ENCODE measurements at regions not wholly inside any gene's neighbourhood (a gene's known extent, or its start where the extent isn't known, plus 50 kb on each side); places are given as distances from the start of the nearest gene placed in this dataset.
"Not testable (repeated sequence)": the region's sequence is repeated elsewhere in the genome, so short reads cannot be mapped to it uniquely, and the experiment has no call there.

- Mint-ChIP-seq H3K27me3 (no peaks in the 10 kb centered on the region), H3K9me3 (no peaks in the 10 kb centered on the region), H3K4me1 (ENCODE audit: low read depth in 2 of 2) (no peaks in the 10 kb centered on the region), H3K4me3 (no peak overlapping the region), H3K27ac (no peak overlapping the region), H3K36me3 (ENCODE audit: insufficient read depth) (no peaks in the 10 kb centered on the region)
- DNase-seq (no peak), ATAC-seq (replicated peaks) (no peak)
These were observed 173.3 kb upstream of the HMHB1 start for GRCh38 chr5:143638654-143639053.

DNA sequence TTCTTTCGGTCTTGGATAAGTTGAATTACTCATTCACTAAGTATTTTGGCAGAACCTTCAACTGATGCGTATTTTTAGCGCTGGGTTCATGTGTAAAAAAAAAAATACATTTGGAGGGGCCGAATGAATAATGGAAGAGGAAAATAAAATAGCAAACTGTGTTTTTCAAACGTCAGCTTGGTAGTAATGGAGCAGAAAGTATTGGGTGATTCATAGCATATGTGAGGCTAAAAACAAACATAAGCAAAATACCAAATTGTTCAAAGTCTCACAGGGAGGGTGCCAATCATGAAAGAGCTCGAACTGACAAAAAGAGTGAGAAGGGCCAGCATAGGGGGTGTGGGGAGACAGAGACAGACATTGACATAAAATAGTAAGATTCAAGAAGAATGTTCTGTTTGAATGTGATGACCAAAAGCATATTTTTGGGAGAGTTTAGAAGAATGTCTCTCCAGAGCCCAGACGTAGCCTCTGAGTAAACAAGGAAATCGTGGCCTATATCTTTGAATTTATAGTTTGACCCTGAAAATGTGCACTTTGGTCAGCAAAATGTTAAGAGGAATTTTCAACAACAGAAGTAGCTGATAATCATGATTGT lies 174.9 kb upstream of the HMHB1 start:
- Mint-ChIP-seq H3K27me3 (no peaks in the 10 kb centered on the region), H3K27ac (no peak overlapping the region), H3K9me3 (no peaks in the 10 kb centered on the region), H3K36me3 (ENCODE audit: insufficient read depth) (no peaks in the 10 kb centered on the region), H3K4me1 (ENCODE audit: low read depth in 2 of 2) (no peaks in the 10 kb centered on the region), H3K4me3 (no peak overlapping the region)
- DNase-seq (no peak), ATAC-seq (replicated peaks) (no peak)

GRCh38 chr5:143635888-143636287 lies 176.1 kb upstream of the HMHB1 start:
- H3K27ac Mint-ChIP-seq = no peak overlapping the region
- DNase-seq (no peak), ATAC-seq (replicated peaks) (no peak)
- no peaks in the 10 kb centered on the region for H3K9me3 Mint-ChIP-seq
- H3K4me1 Mint-ChIP-seq (ENCODE audit: low read depth in 2 of 2) = no peaks in the 10 kb centered on the region
- no peak overlapping the region for H3K4me3 Mint-ChIP-seq
- no peaks in the 10 kb centered on the region for H3K36me3 Mint-ChIP-seq (ENCODE audit: insufficient read depth)
- no peaks in the 10 kb centered on the region for H3K27me3 Mint-ChIP-seq

DNA sequence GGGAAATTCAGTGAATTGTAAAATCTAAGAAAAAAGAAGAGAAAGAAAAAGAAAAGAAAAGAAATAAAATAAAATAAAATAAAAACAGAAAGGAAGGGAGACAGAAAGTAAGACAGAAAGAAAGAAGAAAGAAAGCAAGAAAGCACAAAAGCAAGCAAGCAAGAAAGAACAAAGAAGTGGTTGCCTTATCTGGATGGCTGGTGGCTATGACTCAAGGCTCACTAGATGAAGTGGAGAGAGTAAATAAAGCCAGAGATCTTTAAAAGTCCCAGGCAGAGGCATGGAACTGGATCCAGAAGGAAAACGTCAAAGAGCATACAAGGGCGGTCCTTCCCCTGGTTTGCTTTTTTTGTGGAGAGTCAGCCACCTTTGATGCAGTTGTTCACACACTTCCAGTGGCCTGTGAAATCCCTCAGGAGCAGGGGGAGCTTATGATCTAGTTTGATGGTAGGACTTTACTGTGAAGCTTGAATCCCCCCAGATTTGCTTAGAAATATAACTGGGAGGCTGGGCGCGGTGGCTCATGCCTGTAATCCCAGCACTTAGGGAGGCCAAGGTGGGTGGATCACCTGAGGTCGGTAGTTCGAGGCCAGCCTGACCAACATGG lies 176.7 kb upstream of the HMHB1 start:
- H3K27me3 Mint-ChIP-seq = no peaks in the 10 kb centered on the region
- no peaks in the 10 kb centered on the region for H3K4me1 Mint-ChIP-seq (ENCODE audit: low read depth in 2 of 2)
- H3K4me3 Mint-ChIP-seq = no peak overlapping the region
- H3K36me3 Mint-ChIP-seq (ENCODE audit: insufficient read depth) = no peaks in the 10 kb centered on the region
- no peak overlapping the region for H3K27ac Mint-ChIP-seq
- no peak for ATAC-seq (replicated peaks)
- DNase-seq = no peak
- no peaks in the 10 kb centered on the region for H3K9me3 Mint-ChIP-seq

GRCh38 chr5:143634689-143635088 lies 177.3 kb upstream of the HMHB1 start:
- no peak overlapping the region for H3K27ac Mint-ChIP-seq
- no peaks in the 10 kb centered on the region for H3K27me3 Mint-ChIP-seq
- DNase-seq = no peak
- H3K4me3 Mint-ChIP-seq = no peak overlapping the region
- H3K36me3 Mint-ChIP-seq (ENCODE audit: insufficient read depth) = no peaks in the 10 kb centered on the region
- no peaks in the 10 kb centered on the region for H3K9me3 Mint-ChIP-seq
- no peak for ATAC-seq (replicated peaks)
- H3K4me1 Mint-ChIP-seq (ENCODE audit: low read depth in 2 of 2) = no peaks in the 10 kb centered on the region

GRCh38 chr5:143629871-143630659 lies 181.9 kb upstream of the HMHB1 start:
- ATAC-seq (replicated peaks) = no peak
- DNase-seq = no peak
- Mint-ChIP-seq H3K9me3 (no peaks in the 10 kb centered on the region), H3K36me3 (ENCODE audit: insufficient read depth) (peaks cover under 1% of the 10 kb centered on the region), H3K27ac (no peak overlapping the region), H3K4me3 (no peak overlapping the region), H3K27me3 (no peaks in the 10 kb centered on the region), H3K4me1 (ENCODE audit: low read depth in 2 of 2) (no peaks in the 10 kb centered on the region)

DNA sequence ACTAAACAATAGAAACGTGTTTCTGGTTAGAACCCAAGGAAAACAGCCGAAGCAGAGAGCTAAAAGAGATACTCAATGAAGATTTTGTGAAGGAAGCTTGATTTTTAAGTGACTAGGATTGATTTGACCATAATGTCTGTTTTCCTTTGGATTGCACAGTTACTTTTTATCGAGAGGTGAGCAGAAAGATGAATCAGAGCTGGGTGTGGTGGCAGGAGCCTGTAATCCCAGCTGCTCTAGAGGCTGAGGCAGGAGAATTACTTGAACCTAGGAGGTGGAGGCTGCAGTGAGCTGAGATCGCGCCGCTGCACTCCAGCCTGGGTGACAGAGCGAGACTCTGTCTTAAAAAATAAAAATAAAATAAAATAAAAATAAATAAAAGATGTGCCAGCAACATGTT lies 186.9 kb upstream of the HMHB1 start:
- H3K27me3 Mint-ChIP-seq; H3K4me1 Mint-ChIP-seq (ENCODE audit: low read depth in 2 of 2); H3K4me3 Mint-ChIP-seq; H3K9me3 Mint-ChIP-seq; H3K36me3 Mint-ChIP-seq (ENCODE audit: insufficient read depth); DNase-seq; ATAC-seq (replicated peaks); H3K27ac Mint-ChIP-seq: not testable (repeated sequence)

DNA sequence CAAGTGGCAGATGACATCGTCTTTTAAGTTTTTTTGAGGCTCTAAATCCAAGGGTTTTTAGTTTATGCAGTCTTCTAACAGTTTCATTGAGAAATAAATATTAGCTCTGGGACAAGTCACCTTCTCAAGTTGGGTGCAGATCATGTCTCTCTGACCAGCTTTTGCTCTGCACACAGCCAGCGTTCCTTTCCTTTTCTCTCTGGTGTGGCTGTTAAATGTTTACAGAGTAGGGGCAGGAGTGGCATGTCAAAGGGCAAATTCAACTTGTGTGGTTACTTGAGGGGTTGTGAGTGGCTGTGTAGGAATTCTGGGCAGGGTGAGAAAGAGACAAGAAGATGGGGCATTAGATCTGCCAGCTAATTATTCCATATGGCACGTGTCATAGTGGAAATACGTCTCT lies 187.5 kb upstream of the HMHB1 start:
- Mint-ChIP-seq H3K9me3 (no peaks in the 10 kb centered on the region), H3K4me1 (ENCODE audit: low read depth in 2 of 2) (no peaks in the 10 kb centered on the region), H3K27ac (no peak overlapping the region), H3K36me3 (ENCODE audit: insufficient read depth) (peaks cover 2% of the 10 kb centered on the region), H3K27me3 (peaks cover 0 to under 1% of the 10 kb centered on the region in 2 donors), H3K4me3 (no peak overlapping the region)
- no peak for DNase-seq
- ATAC-seq (replicated peaks) = no peak

DNA sequence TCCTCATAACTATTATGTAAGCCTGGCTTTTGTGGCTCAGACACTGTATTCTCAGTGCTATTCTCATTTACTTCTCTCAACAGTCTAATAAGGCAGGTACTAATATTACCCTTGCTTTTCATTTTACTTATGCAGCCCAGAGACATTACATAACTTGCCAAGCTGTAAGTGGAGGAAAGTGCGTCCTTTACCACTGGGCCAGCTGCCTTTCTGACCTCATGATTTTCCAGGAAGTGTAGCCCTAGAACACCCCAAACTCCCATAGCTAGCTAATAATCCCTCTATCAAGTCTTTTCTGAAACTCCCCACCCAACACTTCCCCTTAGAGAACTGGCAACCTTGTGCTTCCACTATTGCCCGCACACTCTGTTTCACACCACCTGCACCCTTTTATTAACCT lies 192.9 kb upstream of the HMHB1 start:
- Mint-ChIP-seq H3K9me3 (no peaks in the 10 kb centered on the region), H3K4me1 (ENCODE audit: low read depth in 2 of 2) (no peaks in the 10 kb centered on the region), H3K36me3 (ENCODE audit: insufficient read depth) (no peaks in the 10 kb centered on the region), H3K27me3 (peaks cover 0 to 7% of the 10 kb centered on the region in 2 donors), H3K27ac (no peak overlapping the region), H3K4me3 (no peak overlapping the region)
- no peak for DNase-seq
- ATAC-seq (replicated peaks) = no peak

- Mint-ChIP-seq H3K27me3 (peaks cover 0 to 7% of the 10 kb centered on the region in 2 donors), H3K4me1 (ENCODE audit: low read depth in 2 of 2) (no peaks in the 10 kb centered on the region), H3K9me3 (no peaks in the 10 kb centered on the region), H3K4me3 (no peak overlapping the region), H3K36me3 (ENCODE audit: insufficient read depth) (no peaks in the 10 kb centered on the region), H3K27ac (no peak overlapping the region)
- no peak for DNase-seq
- ATAC-seq (replicated peaks) = no peak
These were observed 193.8 kb upstream of the HMHB1 start for GRCh38 chr5:143618141-143618540.

DNA sequence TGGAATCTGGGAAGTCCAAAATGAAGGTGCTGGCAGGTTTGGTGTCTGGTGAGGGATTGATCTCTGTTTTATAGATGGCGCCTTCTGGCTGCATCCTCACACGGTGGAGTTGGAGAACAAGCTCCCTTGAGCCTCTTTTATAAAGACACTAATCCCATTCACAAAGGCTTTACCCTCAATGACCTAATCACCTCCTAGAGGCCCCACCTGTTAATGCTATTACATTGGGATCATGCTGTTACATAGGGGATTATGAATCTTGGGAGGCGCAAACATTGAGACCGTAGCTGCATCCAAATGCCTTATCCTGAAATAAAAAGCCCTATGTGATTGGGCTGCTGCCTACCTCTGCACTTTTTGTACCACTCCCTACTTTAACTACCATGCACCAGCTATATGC lies 197.1 kb upstream of the HMHB1 start:
- no peak for DNase-seq

GRCh38 chr5:143613329-143613728 lies 198.6 kb upstream of the HMHB1 start:
- Mint-ChIP-seq H3K36me3 (ENCODE audit: insufficient read depth) (no peaks in the 10 kb centered on the region), H3K4me1 (ENCODE audit: low read depth in 2 of 2) (no peaks in the 10 kb centered on the region), H3K27ac (no peak overlapping the region), H3K4me3 (no peak overlapping the region), H3K27me3 (no peaks in the 10 kb centered on the region), H3K9me3 (peaks cover 0 to 1% of the 10 kb centered on the region in 2 donors)
- no peak for DNase-seq
- no peak for ATAC-seq (replicated peaks)

More for the DNA sequence above, 197.1 kb upstream of the HMHB1 start:
- Mint-ChIP-seq H3K4me3 (no peak overlapping the region), H3K27me3 (peaks cover 0 to 7% of the 10 kb centered on the region in 2 donors), H3K4me1 (ENCODE audit: low read depth in 2 of 2) (no peaks in the 10 kb centered on the region), H3K9me3 (no peaks in the 10 kb centered on the region), H3K36me3 (ENCODE audit: insufficient read depth) (no peaks in the 10 kb centered on the region), H3K27ac (no peak overlapping the region)
- no peak for ATAC-seq (replicated peaks)

- Mint-ChIP-seq H3K27me3 (no peaks in the 10 kb centered on the region), H3K4me1 (ENCODE audit: low read depth in 2 of 2) (peaks cover 2 to 7% of the 10 kb centered on the region in 2 donors), H3K36me3 (ENCODE audit: insufficient read depth) (no peaks in the 10 kb centered on the region), H3K9me3 (peaks cover 0 to 7% of the 10 kb centered on the region in 2 donors), H3K4me3 (no peak overlapping the region), H3K27ac (no peak overlapping the region)
- no peak for DNase-seq
- no peak for ATAC-seq (replicated peaks)
These were observed 201.0 kb upstream of the HMHB1 start for GRCh38 chr5:143610946-143611345.

Data from effector memory CD8-positive, alpha-beta T cell (primary cell).